ENCODE measurements at regions not wholly inside any gene's neighbourhood (a gene's known extent, or its start where the extent isn't known, plus 50 kb on each side); places are given as distances from the start of the nearest gene placed in this dataset.

DNA sequence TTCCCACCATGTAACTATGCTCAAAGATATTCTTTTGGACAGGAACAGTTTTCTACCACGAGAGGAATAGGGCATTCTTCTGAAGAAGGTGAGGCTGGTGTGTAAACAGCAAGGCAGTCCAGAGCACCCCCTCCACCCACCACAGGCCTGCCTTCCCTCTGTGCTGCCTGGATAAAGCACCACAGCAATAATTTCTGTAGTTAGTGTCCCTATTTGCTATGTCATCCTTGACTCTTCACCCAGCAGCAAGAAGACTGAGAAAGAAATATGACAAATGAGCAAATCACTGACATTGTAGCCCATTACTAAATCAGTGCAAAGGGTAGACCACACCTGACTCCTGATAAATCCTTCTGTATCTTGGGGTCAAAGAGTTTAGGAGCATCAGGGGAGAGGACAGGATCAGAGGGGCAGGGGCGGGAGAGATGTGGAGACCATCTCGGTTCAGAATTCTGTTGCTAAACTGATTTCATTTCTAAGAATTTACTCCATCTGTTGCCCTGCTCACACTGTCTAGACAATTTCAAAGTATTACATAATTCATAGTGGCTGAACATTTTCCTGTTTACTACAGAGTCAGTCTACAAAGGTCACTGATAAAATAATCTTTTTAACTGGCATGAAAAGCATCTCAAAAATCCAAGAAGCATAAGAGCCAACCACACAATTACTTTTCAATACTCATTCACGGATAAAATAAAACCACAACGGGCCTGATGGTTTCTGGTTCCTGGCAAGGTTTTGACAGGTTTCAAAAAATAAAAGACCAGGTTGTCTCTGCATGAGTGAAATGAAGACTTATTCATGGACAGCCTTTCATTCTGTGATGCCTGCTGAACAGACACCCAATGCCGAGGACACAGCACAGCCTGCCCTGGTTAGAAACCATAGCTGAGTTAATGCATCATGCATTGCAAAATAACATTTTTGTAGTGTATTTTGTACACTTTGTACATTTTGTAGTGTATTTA, 88.4 kb upstream of the IRS2 start:
- TF ChIP-seq, protein P1, sequence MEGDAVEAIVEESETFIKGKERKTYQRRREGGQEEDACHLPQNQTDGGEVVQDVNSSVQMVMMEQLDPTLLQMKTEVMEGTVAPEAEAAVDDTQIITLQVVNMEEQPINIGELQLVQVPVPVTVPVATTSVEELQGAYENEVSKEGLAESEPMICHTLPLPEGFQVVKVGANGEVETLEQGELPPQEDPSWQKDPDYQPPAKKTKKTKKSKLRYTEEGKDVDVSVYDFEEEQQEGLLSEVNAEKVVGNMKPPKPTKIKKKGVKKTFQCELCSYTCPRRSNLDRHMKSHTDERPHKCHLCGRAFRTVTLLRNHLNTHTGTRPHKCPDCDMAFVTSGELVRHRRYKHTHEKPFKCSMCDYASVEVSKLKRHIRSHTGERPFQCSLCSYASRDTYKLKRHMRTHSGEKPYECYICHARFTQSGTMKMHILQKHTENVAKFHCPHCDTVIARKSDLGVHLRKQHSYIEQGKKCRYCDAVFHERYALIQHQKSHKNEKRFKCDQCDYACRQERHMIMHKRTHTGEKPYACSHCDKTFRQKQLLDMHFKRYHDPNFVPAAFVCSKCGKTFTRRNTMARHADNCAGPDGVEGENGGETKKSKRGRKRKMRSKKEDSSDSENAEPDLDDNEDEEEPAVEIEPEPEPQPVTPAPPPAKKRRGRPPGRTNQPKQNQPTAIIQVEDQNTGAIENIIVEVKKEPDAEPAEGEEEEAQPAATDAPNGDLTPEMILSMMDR (conservative IDR thresholded peaks at IDR 0.05 in 1 of 2, IDR thresholded peaks at IDR 0.05 in 1 of 2; ENCODE audit: extremely low read depth in 1 of 2, insufficient read depth in 1 of 2, low read depth in 1 of 2, low read length in 2 of 2) = no peak
- no peak for TF ChIP-seq EZH2 (IDR thresholded peaks at IDR 0.05; ENCODE audit: borderline replicate concordance, low read length)
